ENCODE measurements at regions not wholly inside any gene's neighbourhood (a gene's known extent, or its start where the extent isn't known, plus 50 kb on each side); places are given as distances from the start of the nearest gene placed in this dataset.

DNA sequence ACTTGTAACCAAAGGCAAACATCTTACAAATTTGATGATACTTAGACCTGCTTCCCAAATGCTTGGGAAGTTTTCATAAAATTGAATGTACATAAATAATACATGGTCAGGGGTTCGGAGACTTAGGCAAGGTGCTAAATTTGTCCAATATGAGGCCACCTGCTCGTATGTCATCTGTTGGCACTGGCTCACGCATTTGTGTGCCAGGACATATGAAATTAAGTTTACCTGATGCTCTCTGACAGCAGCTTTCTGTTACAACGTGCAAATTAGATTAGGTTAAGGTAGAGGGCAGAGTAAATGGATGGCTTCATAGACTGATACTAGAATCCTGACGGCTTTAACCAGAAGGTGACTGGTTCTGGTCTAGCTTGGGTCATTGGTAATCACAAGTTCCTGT, 970.3 kb upstream of the RBFOX1 start:
- Histone ChIP-seq H3K27me3 (ENCODE audit: control insufficient read depth, insufficient read depth, low read length) (no peaks in the 10 kb centered on the region), H3K9me3 (ENCODE audit: control insufficient read depth, insufficient read depth, low read depth, low read length) (no peaks in the 10 kb centered on the region), H3K4me1 (ENCODE audit: control insufficient read depth, extremely low read depth, insufficient read depth, low read length) (no peaks in the 10 kb centered on the region), H4K20me1 (ENCODE audit: control insufficient read depth, extremely low read depth, insufficient read depth, low read length) (no peaks in the 10 kb centered on the region), H3K4me3 (replicated peaks in 1 of 4; ENCODE audit: control extremely low read depth in 1 of 4, insufficient read depth in 1 of 4, low read depth in 3 of 4, low read length in 4 of 4) (no peak overlapping the region), H3K79me2 (ENCODE audit: control insufficient read depth, insufficient read depth, low read length) (no peaks in the 10 kb centered on the region), H3K36me3 (ENCODE audit: control insufficient read depth, insufficient read depth, low read length) (no peaks in the 10 kb centered on the region), H3K27ac (ENCODE audit: insufficient read depth, low read length) (no peak overlapping the region), H3K9ac (ENCODE audit: insufficient read depth, low read length) (no peak overlapping the region), H2AFZ (ENCODE audit: low read length) (no peak overlapping the region), H3K4me2 (ENCODE audit: extremely low read depth, insufficient read depth, low read length) (no peak overlapping the region)
- DNase-seq (ENCODE audit: low read depth in 2 of 2), result no peak
- no peak for TF ChIP-seq EZH2 (IDR thresholded peaks at IDR 0.05; ENCODE audit: low read length, missing control alignments)
- TF ChIP-seq, protein P1, sequence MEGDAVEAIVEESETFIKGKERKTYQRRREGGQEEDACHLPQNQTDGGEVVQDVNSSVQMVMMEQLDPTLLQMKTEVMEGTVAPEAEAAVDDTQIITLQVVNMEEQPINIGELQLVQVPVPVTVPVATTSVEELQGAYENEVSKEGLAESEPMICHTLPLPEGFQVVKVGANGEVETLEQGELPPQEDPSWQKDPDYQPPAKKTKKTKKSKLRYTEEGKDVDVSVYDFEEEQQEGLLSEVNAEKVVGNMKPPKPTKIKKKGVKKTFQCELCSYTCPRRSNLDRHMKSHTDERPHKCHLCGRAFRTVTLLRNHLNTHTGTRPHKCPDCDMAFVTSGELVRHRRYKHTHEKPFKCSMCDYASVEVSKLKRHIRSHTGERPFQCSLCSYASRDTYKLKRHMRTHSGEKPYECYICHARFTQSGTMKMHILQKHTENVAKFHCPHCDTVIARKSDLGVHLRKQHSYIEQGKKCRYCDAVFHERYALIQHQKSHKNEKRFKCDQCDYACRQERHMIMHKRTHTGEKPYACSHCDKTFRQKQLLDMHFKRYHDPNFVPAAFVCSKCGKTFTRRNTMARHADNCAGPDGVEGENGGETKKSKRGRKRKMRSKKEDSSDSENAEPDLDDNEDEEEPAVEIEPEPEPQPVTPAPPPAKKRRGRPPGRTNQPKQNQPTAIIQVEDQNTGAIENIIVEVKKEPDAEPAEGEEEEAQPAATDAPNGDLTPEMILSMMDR (conservative IDR thresholded peaks at IDR 0.05 in 1 of 2, IDR thresholded peaks at IDR 0.05 in 1 of 2; ENCODE audit: low read depth in 1 of 2, low read length in 2 of 2), result no peak

DNA sequence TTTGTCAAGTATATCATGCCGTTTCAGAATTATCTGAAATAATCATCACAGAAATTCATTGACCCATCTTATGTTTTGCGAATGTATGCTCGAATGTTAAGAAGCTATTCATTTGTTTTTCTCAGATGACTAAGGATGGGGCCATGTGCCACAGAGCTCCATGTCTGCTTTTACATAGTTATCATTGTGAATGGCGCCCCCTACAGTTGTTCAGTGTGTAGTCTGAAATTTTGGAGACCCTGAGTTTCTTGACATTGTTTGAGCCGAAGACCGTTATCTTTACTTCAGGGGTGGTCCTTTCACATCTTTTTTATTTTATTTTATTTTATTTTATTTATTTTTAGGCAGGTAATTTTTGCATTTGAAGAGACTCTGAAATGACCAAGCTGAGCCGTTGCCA, 972.0 kb upstream of the RBFOX1 start:
- H3K36me3 ChIP-seq (ENCODE audit: control insufficient read depth, insufficient read depth, low read length), result no peaks in the 10 kb centered on the region
- no peaks in the 10 kb centered on the region for H4K20me1 ChIP-seq (ENCODE audit: control insufficient read depth, extremely low read depth, insufficient read depth, low read length)
- no peaks in the 10 kb centered on the region for H3K27me3 ChIP-seq (ENCODE audit: control insufficient read depth, insufficient read depth, low read length)
- no peak overlapping the region for H3K4me2 ChIP-seq (ENCODE audit: extremely low read depth, insufficient read depth, low read length)
- no peaks in the 10 kb centered on the region for H3K4me1 ChIP-seq (ENCODE audit: control insufficient read depth, extremely low read depth, insufficient read depth, low read length)
- H3K79me2 ChIP-seq (ENCODE audit: control insufficient read depth, insufficient read depth, low read length), result no peaks in the 10 kb centered on the region
- no peak overlapping the region for H3K27ac ChIP-seq (ENCODE audit: insufficient read depth, low read length)
- H3K4me3 ChIP-seq (replicated peaks in 1 of 4; ENCODE audit: control extremely low read depth in 1 of 4, insufficient read depth in 1 of 4, low read depth in 3 of 4, low read length in 4 of 4), result no peak overlapping the region
- TF ChIP-seq EZH2 (IDR thresholded peaks at IDR 0.05; ENCODE audit: low read length, missing control alignments), result no peak
- TF ChIP-seq, protein P1 (conservative IDR thresholded peaks at IDR 0.05 in 1 of 2, IDR thresholded peaks at IDR 0.05 in 1 of 2; ENCODE audit: low read depth in 1 of 2, low read length in 2 of 2), result no peak
- no peak for DNase-seq (ENCODE audit: low read depth in 2 of 2)
- no peaks in the 10 kb centered on the region for H3K9me3 ChIP-seq (ENCODE audit: control insufficient read depth, insufficient read depth, low read depth, low read length)
- H2AFZ ChIP-seq (ENCODE audit: low read length), result no peak overlapping the region
- no peak overlapping the region for H3K9ac ChIP-seq (ENCODE audit: insufficient read depth, low read length)

DNA sequence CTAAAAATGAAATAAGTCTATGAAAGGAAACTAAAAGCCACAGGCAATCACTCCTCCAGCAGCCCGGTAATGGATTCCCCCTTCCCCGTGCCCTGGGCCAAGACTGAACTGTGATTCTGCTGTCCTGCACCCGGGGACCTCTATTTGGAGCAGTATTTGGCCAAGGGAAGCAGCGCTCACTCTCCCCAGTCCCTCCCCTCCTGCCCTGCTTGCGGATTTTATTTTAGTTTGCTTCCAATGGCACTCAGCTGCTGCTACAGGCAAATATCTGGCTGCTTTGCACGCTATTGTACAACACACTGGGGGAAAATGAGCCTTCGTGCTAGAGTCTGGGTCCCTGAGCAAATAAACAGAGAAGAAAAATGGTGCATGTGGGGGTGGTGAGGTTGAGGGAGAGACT, 975.7 kb upstream of the RBFOX1 start:
- H3K27me3 ChIP-seq (ENCODE audit: control insufficient read depth, insufficient read depth, low read length), result no peaks in the 10 kb centered on the region
- H3K36me3 ChIP-seq (ENCODE audit: control insufficient read depth, insufficient read depth, low read length), result no peaks in the 10 kb centered on the region
- H2AFZ ChIP-seq (ENCODE audit: low read length), result no peak overlapping the region
- H3K4me3 ChIP-seq (replicated peaks in 1 of 4; ENCODE audit: control extremely low read depth in 1 of 4, insufficient read depth in 1 of 4, low read depth in 3 of 4, low read length in 4 of 4), result no peak overlapping the region
- no peaks in the 10 kb centered on the region for H3K79me2 ChIP-seq (ENCODE audit: control insufficient read depth, insufficient read depth, low read length)
- no peak for DNase-seq (ENCODE audit: low read depth in 2 of 2)
- TF ChIP-seq, protein P1 (conservative IDR thresholded peaks at IDR 0.05 in 1 of 2, IDR thresholded peaks at IDR 0.05 in 1 of 2; ENCODE audit: low read depth in 1 of 2, low read length in 2 of 2), result no peak
- TF ChIP-seq EZH2 (IDR thresholded peaks at IDR 0.05; ENCODE audit: low read length, missing control alignments), result no peak
- no peaks in the 10 kb centered on the region for H4K20me1 ChIP-seq (ENCODE audit: control insufficient read depth, extremely low read depth, insufficient read depth, low read length)
- no peak overlapping the region for H3K27ac ChIP-seq (ENCODE audit: insufficient read depth, low read length)
- H3K9ac ChIP-seq (ENCODE audit: insufficient read depth, low read length), result no peak overlapping the region
- H3K9me3 ChIP-seq (ENCODE audit: control insufficient read depth, insufficient read depth, low read depth, low read length), result no peaks in the 10 kb centered on the region
- no peak overlapping the region for H3K4me2 ChIP-seq (ENCODE audit: extremely low read depth, insufficient read depth, low read length)
- H3K4me1 ChIP-seq (ENCODE audit: control insufficient read depth, extremely low read depth, insufficient read depth, low read length), result no peaks in the 10 kb centered on the region

Measured in fibroblast of lung (primary cell).